ENCODE measurements at regions not wholly inside any gene's neighbourhood (a gene's known extent, or its start where the extent isn't known, plus 50 kb on each side); places are given as distances from the start of the nearest gene placed in this dataset.

DNA sequence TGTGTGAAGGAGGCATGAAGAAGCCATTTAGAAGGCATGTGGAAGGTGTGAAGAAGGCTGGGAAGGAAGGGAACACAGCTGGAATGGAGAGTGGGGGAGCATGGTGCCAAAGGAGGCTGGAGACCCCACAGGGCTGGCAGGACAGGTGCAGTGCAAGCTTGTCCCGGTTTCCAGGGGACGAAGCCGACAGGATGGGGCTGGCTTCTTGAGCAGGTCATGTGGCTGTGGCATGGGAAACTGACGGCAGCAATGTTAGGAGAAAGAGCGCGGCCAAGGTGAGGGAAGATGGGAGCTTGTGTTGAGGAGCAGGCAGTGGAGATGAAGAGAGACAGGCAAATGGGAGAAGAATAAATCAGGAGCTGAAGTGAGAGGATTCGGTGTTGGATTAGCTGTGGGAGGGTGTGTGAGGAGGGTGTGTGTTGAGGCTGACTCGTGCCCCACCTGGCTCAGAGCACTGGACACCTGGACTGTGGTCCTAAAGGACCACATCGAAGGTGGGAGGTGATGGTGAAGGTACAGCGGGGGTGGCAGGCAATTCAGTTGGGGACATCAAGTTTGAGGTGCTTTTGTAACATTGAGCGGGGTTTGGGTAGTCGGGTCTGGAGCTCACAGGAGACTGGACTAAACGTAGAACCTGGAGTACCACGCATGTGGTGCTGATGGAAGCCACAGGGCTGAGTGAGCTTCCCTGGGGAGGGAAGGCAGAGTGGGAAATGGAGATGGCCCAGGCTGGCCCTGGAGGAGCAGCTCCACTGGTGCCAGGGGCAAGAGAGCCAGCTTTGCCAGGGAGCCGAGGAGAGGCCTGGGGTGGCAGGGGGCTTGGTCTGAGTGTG lies 165.6 kb upstream of the HDAC4 start:
- Histone ChIP-seq H3K4me2 (ENCODE audit: insufficient read depth, low read length) (no peak overlapping the region), H3K36me3 (ENCODE audit: control insufficient read depth in 2 of 2, extremely low read depth in 1 of 2, insufficient read depth in 2 of 2, low read length in 2 of 2) (no peaks in the 10 kb centered on the region), H3K9ac (replicated peaks; ENCODE audit: extremely low read depth, insufficient read depth, low read length) (no peak overlapping the region), H4K20me1 (replicated peaks; ENCODE audit: control insufficient read depth, extremely low read depth, insufficient read depth, low read length) (no peaks in the 10 kb centered on the region), H3K79me2 (ENCODE audit: control insufficient read depth, insufficient read depth, low read length) (no peaks in the 10 kb centered on the region), H3K27me3 (ENCODE audit: control insufficient read depth in 2 of 2, insufficient read depth in 2 of 2, low read length in 2 of 2) (no peaks in the 10 kb centered on the region), H3K4me1 (ENCODE audit: control insufficient read depth, extremely low read depth, insufficient read depth, low read length) (no peaks in the 10 kb centered on the region), H3K4me3 (replicated peaks in 1 of 3; ENCODE audit: insufficient read depth in 1 of 3, low read depth in 1 of 3, low read length in 3 of 3) (no peak overlapping the region), H3K9me3 (replicated peaks; ENCODE audit: control insufficient read depth, insufficient read depth, low read length) (peaks cover 2% of the 10 kb centered on the region), H3K9me1 (replicated peaks; ENCODE audit: control insufficient read depth, extremely low read depth, insufficient read depth, low read length) (no peaks in the 10 kb centered on the region), H3K27ac (ENCODE audit: insufficient read depth, low read depth, low read length) (no peak overlapping the region), H2AFZ (ENCODE audit: low read depth, low read length) (no peak overlapping the region)
- intact Hi-C loops (cut with micrococcal nuclease) = no loop called here
- DNase-seq (ENCODE audit: low read depth, low spot score) (no peak), FAIRE-seq (no peak)
- no TSS peak for BruUV-seq (replicated peaks)
- no peak for TF ChIP-seq GATA2 (IDR thresholded peaks at IDR 0.05; ENCODE audit: insufficient read depth, insufficient read length, low read depth, low read length)
- TF ChIP-seq MYC (IDR thresholded peaks at IDR 0.05; ENCODE audit: low read depth, low read length) = no peak
- TF ChIP-seq FOS (IDR thresholded peaks at IDR 0.05; ENCODE audit: borderline replicate concordance, insufficient read depth, low read length) = no peak
- TF ChIP-seq POLR2A (IDR thresholded peaks at IDR 0.05; ENCODE audit: low read depth, low read length) = no peak
- no peak for TF ChIP-seq EZH2 (IDR thresholded peaks at IDR 0.05; ENCODE audit: borderline replicate concordance, low read depth, low read length, severe bottlenecking)
- TF ChIP-seq JUN (IDR thresholded peaks at IDR 0.05; ENCODE audit: borderline replicate concordance, insufficient read depth, insufficient read length, low read depth) = no peak
- TF ChIP-seq, protein P1, sequence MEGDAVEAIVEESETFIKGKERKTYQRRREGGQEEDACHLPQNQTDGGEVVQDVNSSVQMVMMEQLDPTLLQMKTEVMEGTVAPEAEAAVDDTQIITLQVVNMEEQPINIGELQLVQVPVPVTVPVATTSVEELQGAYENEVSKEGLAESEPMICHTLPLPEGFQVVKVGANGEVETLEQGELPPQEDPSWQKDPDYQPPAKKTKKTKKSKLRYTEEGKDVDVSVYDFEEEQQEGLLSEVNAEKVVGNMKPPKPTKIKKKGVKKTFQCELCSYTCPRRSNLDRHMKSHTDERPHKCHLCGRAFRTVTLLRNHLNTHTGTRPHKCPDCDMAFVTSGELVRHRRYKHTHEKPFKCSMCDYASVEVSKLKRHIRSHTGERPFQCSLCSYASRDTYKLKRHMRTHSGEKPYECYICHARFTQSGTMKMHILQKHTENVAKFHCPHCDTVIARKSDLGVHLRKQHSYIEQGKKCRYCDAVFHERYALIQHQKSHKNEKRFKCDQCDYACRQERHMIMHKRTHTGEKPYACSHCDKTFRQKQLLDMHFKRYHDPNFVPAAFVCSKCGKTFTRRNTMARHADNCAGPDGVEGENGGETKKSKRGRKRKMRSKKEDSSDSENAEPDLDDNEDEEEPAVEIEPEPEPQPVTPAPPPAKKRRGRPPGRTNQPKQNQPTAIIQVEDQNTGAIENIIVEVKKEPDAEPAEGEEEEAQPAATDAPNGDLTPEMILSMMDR (IDR thresholded peaks at IDR 0.05; ENCODE audit: extremely low read depth in 1 of 2, insufficient read depth in 1 of 2, low read depth in 1 of 2, low read length in 2 of 2) = no peak
- TF ChIP-seq, protein P2, sequence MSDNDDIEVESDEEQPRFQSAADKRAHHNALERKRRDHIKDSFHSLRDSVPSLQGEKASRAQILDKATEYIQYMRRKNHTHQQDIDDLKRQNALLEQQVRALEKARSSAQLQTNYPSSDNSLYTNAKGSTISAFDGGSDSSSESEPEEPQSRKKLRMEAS (IDR thresholded peaks at IDR 0.05; ENCODE audit: insufficient read depth, insufficient read length) = no peak
- TF ChIP-seq POLR2AphosphoS5 (IDR thresholded peaks at IDR 0.05; ENCODE audit: insufficient read depth, low read depth, low read length) = no peak
- dilution Hi-C loops (cut with MboI; ENCODE audit: extremely low pct_ligation_motif_present, low sequenced_read_pairs) = no loop called here
- ChIA-PET CTCF (no interaction called here), POLR2A (no interaction called here)
